ENCODE measurements at regions not wholly inside any gene's neighbourhood (a gene's known extent, or its start where the extent isn't known, plus 50 kb on each side); places are given as distances from the start of the nearest gene placed in this dataset.

- Histone ChIP-seq H3K36me3 (ENCODE audit: control insufficient read depth, low read length) (no peaks in the 10 kb centered on the region), H3K4me3 (ENCODE audit: low read length) (no peak overlapping the region), H3K4me1 (ENCODE audit: control insufficient read depth, low read length) (no peaks in the 10 kb centered on the region), H3F3A (ENCODE audit: control insufficient read depth, insufficient read depth) (no peaks in the 10 kb centered on the region), H4K20me1 (ENCODE audit: control insufficient read depth, insufficient read depth, low read depth, low read length) (no peaks in the 10 kb centered on the region), H3K9me3 (ENCODE audit: control insufficient read depth, insufficient read depth, low read length) (no peaks in the 10 kb centered on the region), H3K27me3 (ENCODE audit: control insufficient read depth, low read length) (no peaks in the 10 kb centered on the region), H3K79me2 (ENCODE audit: control insufficient read depth, low read length) (no peaks in the 10 kb centered on the region), H3K27ac (ENCODE audit: low read depth, low read length) (no peak overlapping the region), H3K4me2 (ENCODE audit: low read length) (no peak overlapping the region), H3K9me2 (replicated peaks; ENCODE audit: control insufficient read depth, low read length) (no peaks in the 10 kb centered on the region)
- TF ChIP-seq CTCF (IDR thresholded peaks at IDR 0.05; ENCODE audit: low read depth, low read length, poor library complexity, severe bottlenecking) (peak; percentile 82), EZH2phosphoT487 (IDR thresholded peaks at IDR 0.05; ENCODE audit: borderline replicate concordance, low read length) (no peak)
These were observed 54.8 kb upstream of the SOD1 start for GRCh38 chr21:31604591-31605190.

GRCh38 chr21:31599563-31599962 is 59.9 kb upstream of the SOD1 start:
- Histone ChIP-seq H3K4me2 (ENCODE audit: low read length) (no peak overlapping the region), H3K4me1 (ENCODE audit: control insufficient read depth, low read length) (no peaks in the 10 kb centered on the region), H3F3A (ENCODE audit: control insufficient read depth, insufficient read depth) (no peaks in the 10 kb centered on the region), H3K79me2 (ENCODE audit: control insufficient read depth, low read length) (no peaks in the 10 kb centered on the region), H4K20me1 (ENCODE audit: control insufficient read depth, insufficient read depth, low read depth, low read length) (no peaks in the 10 kb centered on the region), H3K36me3 (ENCODE audit: control insufficient read depth, low read length) (no peaks in the 10 kb centered on the region), H3K27me3 (ENCODE audit: control insufficient read depth, low read length) (no peaks in the 10 kb centered on the region), H3K4me3 (ENCODE audit: low read length) (no peak overlapping the region), H3K27ac (ENCODE audit: low read depth, low read length) (no peak overlapping the region), H3K9me3 (ENCODE audit: control insufficient read depth, insufficient read depth, low read length) (no peaks in the 10 kb centered on the region), H3K9me2 (replicated peaks; ENCODE audit: control insufficient read depth, low read length) (no peaks in the 10 kb centered on the region)
- TF ChIP-seq EZH2phosphoT487 (IDR thresholded peaks at IDR 0.05; ENCODE audit: borderline replicate concordance, low read length) (no peak), CTCF (IDR thresholded peaks at IDR 0.05; ENCODE audit: low read depth, low read length, poor library complexity, severe bottlenecking) (no peak)

GRCh38 chr21:31599013-31599412 is 60.5 kb upstream of the SOD1 start:
- Histone ChIP-seq H3K27ac (ENCODE audit: low read depth, low read length) (no peak overlapping the region), H3K9me2 (replicated peaks; ENCODE audit: control insufficient read depth, low read length) (no peaks in the 10 kb centered on the region), H3K4me1 (ENCODE audit: control insufficient read depth, low read length) (no peaks in the 10 kb centered on the region), H3K36me3 (ENCODE audit: control insufficient read depth, low read length) (no peaks in the 10 kb centered on the region), H4K20me1 (ENCODE audit: control insufficient read depth, insufficient read depth, low read depth, low read length) (no peaks in the 10 kb centered on the region), H3K27me3 (ENCODE audit: control insufficient read depth, low read length) (no peaks in the 10 kb centered on the region), H3K4me3 (ENCODE audit: low read length) (no peak overlapping the region), H3F3A (ENCODE audit: control insufficient read depth, insufficient read depth) (no peaks in the 10 kb centered on the region), H3K4me2 (ENCODE audit: low read length) (no peak overlapping the region), H3K9me3 (ENCODE audit: control insufficient read depth, insufficient read depth, low read length) (no peaks in the 10 kb centered on the region), H3K79me2 (ENCODE audit: control insufficient read depth, low read length) (no peaks in the 10 kb centered on the region)
- TF ChIP-seq EZH2phosphoT487 (IDR thresholded peaks at IDR 0.05; ENCODE audit: borderline replicate concordance, low read length), result no peak

GRCh38 chr21:31597683-31598082 is 61.8 kb upstream of the SOD1 start:
- Histone ChIP-seq H3K4me1 (ENCODE audit: control insufficient read depth, low read length) (no peaks in the 10 kb centered on the region), H3K36me3 (ENCODE audit: control insufficient read depth, low read length) (no peaks in the 10 kb centered on the region), H3F3A (ENCODE audit: control insufficient read depth, insufficient read depth) (no peaks in the 10 kb centered on the region), H3K27me3 (ENCODE audit: control insufficient read depth, low read length) (no peaks in the 10 kb centered on the region), H3K4me2 (ENCODE audit: low read length) (no peak overlapping the region), H4K20me1 (ENCODE audit: control insufficient read depth, insufficient read depth, low read depth, low read length) (no peaks in the 10 kb centered on the region), H3K27ac (ENCODE audit: low read depth, low read length) (no peak overlapping the region), H3K9me3 (ENCODE audit: control insufficient read depth, insufficient read depth, low read length) (no peaks in the 10 kb centered on the region), H3K4me3 (ENCODE audit: low read length) (no peak overlapping the region), H3K79me2 (ENCODE audit: control insufficient read depth, low read length) (no peaks in the 10 kb centered on the region), H3K9me2 (replicated peaks; ENCODE audit: control insufficient read depth, low read length) (no peaks in the 10 kb centered on the region)
- TF ChIP-seq EZH2phosphoT487 (IDR thresholded peaks at IDR 0.05; ENCODE audit: borderline replicate concordance, low read length) (no peak), CTCF (IDR thresholded peaks at IDR 0.05; ENCODE audit: low read depth, low read length, poor library complexity, severe bottlenecking) (no peak)
